A549 (cell line): ENCODE measurements at regions not wholly inside any gene's neighbourhood (a gene's known extent, or its start where the extent isn't known, plus 50 kb on each side); places are given as distances from the start of the nearest gene placed in this dataset.

ENCODE experiments used
- ATAC-seq, 2 experiments: fragments of 200-7000 bp in 1 of 2; fragments of >200 bp in 1 of 2; cut with Nextera tagmentation in 1 of 2; cut with Tn5 transposase in 1 of 2; 3 replicates each; pipeline versions ENCODE4 v1.8.0 to v1.9.1; 2018 to 2020; ENCODE audit warnings: mild to moderate bottlenecking in 1 of 2, moderate library complexity in 1 of 2
- CTCF ChIA-PET: fragments of 300-600 bp; sonication (Branson Sonifier 250); formaldehyde crosslinking; extraction: SDS; loops from one replicate; lab custom pipeline; 2021; ENCODE audit warnings: antibody characterized with exemption, inconsistent platforms; lab: Yijun Ruan, JAX
- POLR2A ChIA-PET: fragments of 350-600 bp; formaldehyde crosslinking; extraction: SDS; loops from one replicate; lab custom pipeline; 2021; ENCODE audit warnings: antibody characterized with exemption, inconsistent platforms; lab: Yijun Ruan, JAX
- DNase-seq, 2 experiments: peaks; one replicate each; pipeline versions ENCODE4 v3.0.0 to v3.0.0-alpha.2; 2011 to 2016; ENCODE audit warnings: low read depth in 1 of 2, low spot score in 1 of 2
- FAIRE-seq: peaks from 2 replicates; lab custom pipeline; 2011; peaks lifted over from hg19 to GRCh38; lab: Jason Lieb, UNC
- H3K27ac ChIP-seq, 2 experiments: fragments of >200 bp; sonication (Bioruptor Twin); formaldehyde crosslinking; 3 replicates each; pipeline ENCODE4 v1.5.1; 2016 to 2017
- H3K4me1 ChIP-seq: fragments of >200 bp; sonication (Bioruptor Twin); formaldehyde crosslinking; 3 replicates; pipeline ENCODE4 v1.6.1; 2016
- H3K4me2 ChIP-seq: fragments of >200 bp; sonication (Bioruptor Twin); formaldehyde crosslinking; 3 replicates; pipeline ENCODE4 v1.6.1; 2016
- H3K4me3 ChIP-seq: fragments of >200 bp; sonication (Bioruptor Twin); formaldehyde crosslinking; 3 replicates; pipeline ENCODE4 v1.5.1; 2016
- H3K9me3 ChIP-seq: fragments of >200 bp; sonication (Bioruptor Twin); formaldehyde crosslinking; 3 replicates; pipeline ENCODE4 v1.6.1; 2016
- BHLHE40 ChIP-seq: IDR thresholded peaks from 2 replicates; pipeline ENCODE4 v1.6.1; 2012; ENCODE audit warnings: low read depth, low read length, inconsistent platforms
- CBX8 ChIP-seq: fragments of 200-600 bp; sonication (generic); IDR thresholded peaks from 2 replicates; pipeline ENCODE4 v1.6.1; 2016
- CHD2 ChIP-seq: fragments of 150-350 bp; IDR thresholded peaks from 2 replicates; pipeline ENCODE4 v1.6.1; 2014; ENCODE audit warnings: low read length; ENCODE audit not compliant: partially characterized antibody
- CHD4 ChIP-seq: fragments of 200-600 bp; sonication (generic); IDR thresholded peaks from 2 replicates; pipeline ENCODE4 v1.6.1; 2016; ENCODE audit warnings: antibody characterized with exemption, mild to moderate bottlenecking, borderline replicate concordance
- EHF ChIP-seq: fragments of 250-450 bp; sonication (Bioruptor Pico); IDR thresholded peaks from 2 replicates; pipeline ENCODE4 v1.5.0; 2020; ENCODE audit warnings: mild to moderate bottlenecking
- EHMT2 ChIP-seq: fragments of 200-600 bp; sonication (generic); IDR thresholded peaks from 2 replicates; pipeline ENCODE4 v1.6.1; 2016; ENCODE audit warnings: antibody characterized with exemption, low read depth, mild to moderate bottlenecking, moderate library complexity
- EP300 ChIP-seq, 2 experiments: fragments of >200 bp; sonication (Bioruptor Twin); formaldehyde crosslinking; IDR thresholded peaks; 2 replicates in 1 of 2; 3 replicates in 1 of 2; pipeline ENCODE4 v1.6.1; 2016 to 2017
- GATA3 ChIP-seq: IDR thresholded peaks from 2 replicates; pipeline ENCODE4 v1.6.1; 2012; ENCODE audit warnings: borderline replicate concordance
- HDAC2 ChIP-seq: fragments of 200-600 bp; sonication (generic); IDR thresholded peaks from 2 replicates; pipeline ENCODE4 v1.6.1; 2016
- JUN ChIP-seq, 2 experiments: fragments of >200 bp; sonication (Bioruptor Twin); formaldehyde crosslinking; IDR thresholded peaks; 2 replicates in 1 of 2; 3 replicates in 1 of 2; pipeline ENCODE4 v1.6.1; 2016 to 2017
- JUNB ChIP-seq: fragments of >200 bp; sonication (Bioruptor Twin); formaldehyde crosslinking; IDR thresholded peaks from 2 replicates; pipeline ENCODE4 v1.6.1; 2016
- KDM5A ChIP-seq: fragments of 200-600 bp; sonication (generic); IDR thresholded peaks from 2 replicates; pipeline ENCODE4 v1.6.1; 2016; ENCODE audit warnings: antibody characterized with exemption, mild to moderate bottlenecking
- MAFK ChIP-seq: fragments of 450-650 bp; IDR thresholded peaks from 2 replicates; pipeline ENCODE4 v1.6.1; 2014; ENCODE audit not compliant: partially characterized antibody
- MAZ ChIP-seq: fragments of 150-350 bp; IDR thresholded peaks from 2 replicates; pipeline ENCODE4 v1.6.1; 2014; ENCODE audit warnings: antibody characterized with exemption, low read depth, low read length, borderline replicate concordance
- NPAS2 ChIP-seq: fragments of 250-450 bp; sonication (Bioruptor Pico); IDR thresholded peaks from 2 replicates; pipeline ENCODE4 v1.8.0; 2022; ENCODE audit warnings: mild to moderate bottlenecking, moderate library complexity, borderline replicate concordance
- NR3C1 ChIP-seq: fragments of >200 bp; sonication (Bioruptor Twin); formaldehyde crosslinking; IDR thresholded peaks from 3 replicates; pipeline ENCODE4 v1.6.1; 2017
- PHF8 ChIP-seq: fragments of 200-600 bp; sonication (generic); IDR thresholded peaks from 2 replicates; pipeline ENCODE4 v1.6.1; 2016; ENCODE audit warnings: low read depth, mild to moderate bottlenecking, antibody characterized with exemption, moderate library complexity, borderline replicate concordance
- POLR2A ChIP-seq: IDR thresholded peaks from 2 replicates; pipeline ENCODE4 v1.6.1; 2012; ENCODE audit warnings: mild to moderate bottlenecking, low read length
- RAD21 ChIP-seq, 2 experiments: fragments of >200 bp in 1 of 2; sonication (Bioruptor Twin) in 1 of 2; formaldehyde crosslinking in 1 of 2; IDR thresholded peaks in 1 of 2; conservative IDR thresholded peaks in 1 of 2; 2 replicates in 1 of 2; 3 replicates in 1 of 2; pipeline ENCODE4 v1.6.1; 2012 to 2018; ENCODE audit warnings: inconsistent platforms in 1 of 2
- RARB ChIP-seq: fragments of 250-450 bp; sonication (Bioruptor Pico); IDR thresholded peaks from 2 replicates; pipeline ENCODE4 v1.8.0; 2021; ENCODE audit warnings: mild to moderate bottlenecking, moderate library complexity
- ZFP36 ChIP-seq: fragments of 450-650 bp; IDR thresholded peaks from 2 replicates; pipeline ENCODE4 v1.6.1; 2014; ENCODE audit warnings: borderline replicate concordance; ENCODE audit not compliant: partially characterized antibody
- ZNF302 ChIP-seq: fragments of 250-450 bp; sonication (Bioruptor Pico); IDR thresholded peaks from 2 replicates; pipeline ENCODE4 v1.9.0; 2021; ENCODE audit warnings: inconsistent platforms, mild to moderate bottlenecking, moderate library complexity
- WGBS: methylation state at CpG from one replicate; pipeline ENCODE4 v1.1.6; 2017; ENCODE audit errors: missing lambda C conversion rate; 5-methylcytosine and 5-hydroxymethylcytosine counted together
- TF ChIP-seq, protein P1 (sequence below): fragments of >200 bp; sonication (Bioruptor Twin); formaldehyde crosslinking; IDR thresholded peaks from 3 replicates; pipeline ENCODE4 v1.6.1; 2016
- TF ChIP-seq, protein P2 (sequence below): fragments of 150-350 bp; IDR thresholded peaks from 2 replicates; pipeline ENCODE4 v1.6.1; 2014; ENCODE audit warnings: low read depth, mild to moderate bottlenecking, low read length
- TF ChIP-seq, protein P3 (sequence below): IDR thresholded peaks from 2 replicates; pipeline ENCODE4 v1.6.1; 2012; ENCODE audit warnings: low read depth, borderline replicate concordance
- TF ChIP-seq, protein P4 (sequence below): fragments of >200 bp; sonication (Bioruptor Twin); formaldehyde crosslinking; IDR thresholded peaks from 3 replicates; pipeline ENCODE4 v1.5.1; 2016
- TF ChIP-seq, protein P5 (sequence below): IDR thresholded peaks from 2 replicates; pipeline ENCODE4 v1.6.1; 2012
- TF ChIP-seq, protein P6 (sequence below): fragments of 250-450 bp; sonication (Bioruptor Pico); IDR thresholded peaks from 2 replicates; pipeline ENCODE4 v1.5.0; 2021; ENCODE audit warnings: mild to moderate bottlenecking, moderate library complexity, borderline replicate concordance
- TF ChIP-seq, protein P7 (sequence below): IDR thresholded peaks from 2 replicates; pipeline ENCODE4 v1.6.1; 2012

DNA sequence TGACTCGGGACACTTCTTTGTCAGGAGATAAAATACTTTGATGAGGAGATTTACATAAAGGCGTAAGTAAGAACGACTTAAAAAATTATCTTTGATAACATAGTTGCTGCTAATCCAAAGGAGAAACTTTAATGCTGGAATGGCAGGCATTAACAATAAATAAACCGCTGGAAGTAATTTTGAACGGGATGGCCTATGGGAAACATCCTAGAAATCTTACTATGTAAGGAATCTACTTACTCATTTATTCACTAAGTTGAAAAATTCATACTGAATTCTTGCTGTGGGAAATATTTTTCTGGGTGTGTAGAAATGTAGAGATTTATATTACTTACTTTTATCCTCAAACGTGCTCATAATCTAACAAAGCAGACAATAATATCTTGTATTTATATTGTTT is 425.7 kb upstream of the ZFP42 start:
- CTCF ChIA-PET: no interaction called here
- 39% methylated on average over 6 of the region's 6 CpGs for WGBS
- no peak overlapping the region for H3K4me2 ChIP-seq
- no peaks in the 10 kb centered on the region for H3K4me1 ChIP-seq
- ATAC-seq (no peak), FAIRE-seq (no peak), DNase-seq (no peak)
- TF ChIP-seq, protein P1, sequence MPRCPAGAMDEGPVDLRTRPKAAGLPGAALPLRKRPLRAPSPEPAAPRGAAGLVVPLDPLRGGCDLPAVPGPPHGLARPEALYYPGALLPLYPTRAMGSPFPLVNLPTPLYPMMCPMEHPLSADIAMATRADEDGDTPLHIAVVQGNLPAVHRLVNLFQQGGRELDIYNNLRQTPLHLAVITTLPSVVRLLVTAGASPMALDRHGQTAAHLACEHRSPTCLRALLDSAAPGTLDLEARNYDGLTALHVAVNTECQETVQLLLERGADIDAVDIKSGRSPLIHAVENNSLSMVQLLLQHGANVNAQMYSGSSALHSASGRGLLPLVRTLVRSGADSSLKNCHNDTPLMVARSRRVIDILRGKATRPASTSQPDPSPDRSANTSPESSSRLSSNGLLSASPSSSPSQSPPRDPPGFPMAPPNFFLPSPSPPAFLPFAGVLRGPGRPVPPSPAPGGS: no peak
- no peak for TF ChIP-seq JUN (IDR thresholded peaks at IDR 0.05)
- TF ChIP-seq KDM5A: no peak
- no peak for TF ChIP-seq HDAC2
- TF ChIP-seq NR3C1: no peak
- TF ChIP-seq RAD21 (conservative IDR thresholded peaks at IDR 0.05 in 1 of 2, IDR thresholded peaks at IDR 0.05 in 1 of 2): no peak
- TF ChIP-seq BHLHE40: no peak
- TF ChIP-seq, protein P2, sequence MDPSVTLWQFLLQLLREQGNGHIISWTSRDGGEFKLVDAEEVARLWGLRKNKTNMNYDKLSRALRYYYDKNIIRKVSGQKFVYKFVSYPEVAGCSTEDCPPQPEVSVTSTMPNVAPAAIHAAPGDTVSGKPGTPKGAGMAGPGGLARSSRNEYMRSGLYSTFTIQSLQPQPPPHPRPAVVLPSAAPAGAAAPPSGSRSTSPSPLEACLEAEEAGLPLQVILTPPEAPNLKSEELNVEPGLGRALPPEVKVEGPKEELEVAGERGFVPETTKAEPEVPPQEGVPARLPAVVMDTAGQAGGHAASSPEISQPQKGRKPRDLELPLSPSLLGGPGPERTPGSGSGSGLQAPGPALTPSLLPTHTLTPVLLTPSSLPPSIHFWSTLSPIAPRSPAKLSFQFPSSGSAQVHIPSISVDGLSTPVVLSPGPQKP: no peak
- no peak for TF ChIP-seq PHF8
- no peak for TF ChIP-seq NPAS2 (CRISPR knock-in tag)
- no peak for TF ChIP-seq EHMT2
- TF ChIP-seq RARB (CRISPR knock-in tag): no peak
- TF ChIP-seq JUNB: no peak
- TF ChIP-seq CHD4: no peak
- TF ChIP-seq GATA3: no peak
- TF ChIP-seq, protein P3, sequence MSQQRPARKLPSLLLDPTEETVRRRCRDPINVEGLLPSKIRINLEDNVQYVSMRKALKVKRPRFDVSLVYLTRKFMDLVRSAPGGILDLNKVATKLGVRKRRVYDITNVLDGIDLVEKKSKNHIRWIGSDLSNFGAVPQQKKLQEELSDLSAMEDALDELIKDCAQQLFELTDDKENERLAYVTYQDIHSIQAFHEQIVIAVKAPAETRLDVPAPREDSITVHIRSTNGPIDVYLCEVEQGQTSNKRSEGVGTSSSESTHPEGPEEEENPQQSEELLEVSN: no peak
- TF ChIP-seq, protein P4, sequence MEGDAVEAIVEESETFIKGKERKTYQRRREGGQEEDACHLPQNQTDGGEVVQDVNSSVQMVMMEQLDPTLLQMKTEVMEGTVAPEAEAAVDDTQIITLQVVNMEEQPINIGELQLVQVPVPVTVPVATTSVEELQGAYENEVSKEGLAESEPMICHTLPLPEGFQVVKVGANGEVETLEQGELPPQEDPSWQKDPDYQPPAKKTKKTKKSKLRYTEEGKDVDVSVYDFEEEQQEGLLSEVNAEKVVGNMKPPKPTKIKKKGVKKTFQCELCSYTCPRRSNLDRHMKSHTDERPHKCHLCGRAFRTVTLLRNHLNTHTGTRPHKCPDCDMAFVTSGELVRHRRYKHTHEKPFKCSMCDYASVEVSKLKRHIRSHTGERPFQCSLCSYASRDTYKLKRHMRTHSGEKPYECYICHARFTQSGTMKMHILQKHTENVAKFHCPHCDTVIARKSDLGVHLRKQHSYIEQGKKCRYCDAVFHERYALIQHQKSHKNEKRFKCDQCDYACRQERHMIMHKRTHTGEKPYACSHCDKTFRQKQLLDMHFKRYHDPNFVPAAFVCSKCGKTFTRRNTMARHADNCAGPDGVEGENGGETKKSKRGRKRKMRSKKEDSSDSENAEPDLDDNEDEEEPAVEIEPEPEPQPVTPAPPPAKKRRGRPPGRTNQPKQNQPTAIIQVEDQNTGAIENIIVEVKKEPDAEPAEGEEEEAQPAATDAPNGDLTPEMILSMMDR: no peak
- TF ChIP-seq, protein P5, sequence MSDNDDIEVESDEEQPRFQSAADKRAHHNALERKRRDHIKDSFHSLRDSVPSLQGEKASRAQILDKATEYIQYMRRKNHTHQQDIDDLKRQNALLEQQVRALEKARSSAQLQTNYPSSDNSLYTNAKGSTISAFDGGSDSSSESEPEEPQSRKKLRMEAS: no peak
- no peak for TF ChIP-seq ZNF302
- H3K4me3 ChIP-seq: no peak overlapping the region
- H3K9me3 ChIP-seq: no peaks in the 10 kb centered on the region
- no peak overlapping the region for H3K27ac ChIP-seq
- POLR2A ChIA-PET: no interaction called here

DNA sequence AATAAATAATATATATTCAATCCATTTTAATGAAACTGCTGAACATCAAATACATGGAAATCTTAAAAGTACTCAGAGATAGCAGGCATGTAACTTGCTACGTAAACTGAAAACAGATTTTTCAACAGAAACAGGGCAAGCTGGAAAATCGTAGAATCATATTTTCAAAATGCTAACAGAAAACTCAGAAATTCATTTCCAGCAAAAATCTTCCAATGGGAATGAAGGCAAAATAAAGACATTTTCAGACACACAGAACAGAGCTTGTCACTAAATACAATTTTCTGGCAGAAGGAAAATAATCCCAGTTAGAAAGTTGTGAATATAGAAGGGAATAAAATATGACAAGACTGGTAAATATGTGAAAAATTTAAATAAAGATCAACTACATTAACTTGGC is 419.9 kb upstream of the ZFP42 start:
- Histone ChIP-seq H3K9me3 (no peaks in the 10 kb centered on the region), H3K4me1 (no peaks in the 10 kb centered on the region)
- FAIRE-seq: no peak
- ATAC-seq: no peak
- no peak for TF ChIP-seq EHMT2
- TF ChIP-seq, all 56 proteins: peak for 0
- no peak for DNase-seq
- ChIA-PET POLR2A (no interaction called here), CTCF (interaction anchor here (1.0 kb wide), 1 partner anchor 999 kb away, joined by 3 read pairs; no protein-coding TSS in a partner anchor)
- 83% methylated on average over 2 of the region's 2 CpGs for WGBS
- Histone ChIP-seq H3K27ac (no peak overlapping the region), H3K4me3 (no peak overlapping the region), H3K4me2 (no peak overlapping the region)

DNA sequence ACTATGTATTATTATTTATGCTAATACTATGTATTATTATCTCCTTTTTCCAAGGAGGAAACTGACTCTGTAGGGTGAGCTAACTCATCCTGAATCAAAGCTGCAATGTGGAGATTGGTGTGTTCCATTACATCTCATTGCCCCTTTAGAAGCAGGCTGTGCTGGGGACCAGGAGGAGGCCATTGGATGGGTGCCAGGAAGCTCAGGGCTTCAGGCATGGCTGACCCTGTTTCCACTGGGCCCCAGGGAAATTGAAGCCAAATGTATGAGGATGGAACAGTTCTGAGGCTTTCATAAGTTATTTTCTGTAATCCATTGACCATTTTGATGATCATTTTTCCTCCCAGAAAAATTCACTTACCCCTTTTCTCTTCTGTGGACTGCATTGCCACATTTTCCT is 418.8 kb upstream of the ZFP42 start:
- H3K4me3 ChIP-seq: no peak overlapping the region
- H3K9me3 ChIP-seq: no peaks in the 10 kb centered on the region
- FAIRE-seq (no peak), DNase-seq (no peak), ATAC-seq (no peak)
- H3K27ac ChIP-seq: no peak overlapping the region
- no peaks in the 10 kb centered on the region for H3K4me1 ChIP-seq
- ChIA-PET CTCF (no interaction called here), POLR2A (no interaction called here)
- TF ChIP-seq CHD2 (no peak), MAFK (no peak), POLR2A (no peak), EP300 (IDR thresholded peaks at IDR 0.05) (no peak), EHF (CRISPR knock-in tag) (no peak), CBX8 (no peak), ZFP36 (no peak), NR3C1 (no peak), BHLHE40 (no peak), HDAC2 (no peak), KDM5A (no peak), MAZ (no peak)
- TF ChIP-seq, protein P6, sequence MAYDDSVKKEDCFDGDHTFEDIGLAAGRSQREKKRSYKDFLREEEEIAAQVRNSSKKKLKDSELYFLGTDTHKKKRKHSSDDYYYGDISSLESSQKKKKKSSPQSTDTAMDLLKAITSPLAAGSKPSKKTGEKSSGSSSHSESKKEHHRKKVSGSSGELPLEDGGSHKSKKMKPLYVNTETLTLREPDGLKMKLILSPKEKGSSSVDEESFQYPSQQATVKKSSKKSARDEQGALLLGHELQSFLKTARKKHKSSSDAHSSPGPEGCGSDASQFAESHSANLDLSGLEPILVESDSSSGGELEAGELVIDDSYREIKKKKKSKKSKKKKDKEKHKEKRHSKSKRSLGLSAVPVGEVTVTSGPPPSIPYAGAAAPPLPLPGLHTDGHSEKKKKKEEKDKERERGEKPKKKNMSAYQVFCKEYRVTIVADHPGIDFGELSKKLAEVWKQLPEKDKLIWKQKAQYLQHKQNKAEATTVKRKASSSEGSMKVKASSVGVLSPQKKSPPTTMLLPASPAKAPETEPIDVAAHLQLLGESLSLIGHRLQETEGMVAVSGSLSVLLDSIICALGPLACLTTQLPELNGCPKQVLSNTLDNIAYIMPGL (CRISPR knock-in tag): no peak
- TF ChIP-seq, protein P5: no peak
- TF ChIP-seq, protein P7, sequence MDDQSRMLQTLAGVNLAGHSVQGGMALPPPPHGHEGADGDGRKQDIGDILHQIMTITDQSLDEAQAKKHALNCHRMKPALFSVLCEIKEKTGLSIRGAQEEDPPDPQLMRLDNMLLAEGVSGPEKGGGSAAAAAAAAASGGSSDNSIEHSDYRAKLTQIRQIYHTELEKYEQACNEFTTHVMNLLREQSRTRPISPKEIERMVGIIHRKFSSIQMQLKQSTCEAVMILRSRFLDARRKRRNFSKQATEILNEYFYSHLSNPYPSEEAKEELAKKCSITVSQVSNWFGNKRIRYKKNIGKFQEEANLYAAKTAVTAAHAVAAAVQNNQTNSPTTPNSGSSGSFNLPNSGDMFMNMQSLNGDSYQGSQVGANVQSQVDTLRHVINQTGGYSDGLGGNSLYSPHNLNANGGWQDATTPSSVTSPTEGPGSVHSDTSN: no peak
- TF ChIP-seq, all 56 proteins: peak for 0
- H3K4me2 ChIP-seq: no peak overlapping the region
